Islet of Langerhans (tissue), 1 donor: ENCODE measurements at regions not wholly inside any gene's neighbourhood (a gene's known extent, or its start where the extent isn't known, plus 50 kb on each side); places are given as distances from the start of the nearest gene placed in this dataset.
"Not testable (repeated sequence)": the region's sequence is repeated elsewhere in the genome, so short reads cannot be mapped to it uniquely, and the experiment has no call there.

Experiments used
- FAIRE-seq: peaks from one replicate; lab custom pipeline; 2011; peaks lifted over from hg19 to GRCh38; lab: Jason Lieb, UNC

DNA sequence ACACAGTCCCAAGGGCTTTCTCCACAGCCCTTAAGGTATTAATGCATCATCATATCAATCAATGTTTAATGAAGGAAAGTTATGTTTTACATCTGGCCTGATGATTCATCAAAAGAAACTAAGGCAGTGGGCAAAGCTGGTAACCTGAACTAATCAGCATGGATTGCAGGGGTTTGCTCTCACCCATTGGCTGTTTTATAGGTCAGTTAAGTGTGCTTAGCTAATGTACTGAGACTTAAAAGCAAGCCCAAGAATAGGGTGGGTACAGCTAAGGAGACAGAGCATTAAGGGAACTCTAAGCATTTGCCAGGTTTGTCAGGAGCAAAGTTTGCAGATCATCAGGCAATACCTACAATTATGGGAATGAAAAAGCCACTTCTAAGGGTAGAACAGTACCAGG, 1247.6 kb downstream of the CDH8 start:
- FAIRE-seq, result no peak

DNA sequence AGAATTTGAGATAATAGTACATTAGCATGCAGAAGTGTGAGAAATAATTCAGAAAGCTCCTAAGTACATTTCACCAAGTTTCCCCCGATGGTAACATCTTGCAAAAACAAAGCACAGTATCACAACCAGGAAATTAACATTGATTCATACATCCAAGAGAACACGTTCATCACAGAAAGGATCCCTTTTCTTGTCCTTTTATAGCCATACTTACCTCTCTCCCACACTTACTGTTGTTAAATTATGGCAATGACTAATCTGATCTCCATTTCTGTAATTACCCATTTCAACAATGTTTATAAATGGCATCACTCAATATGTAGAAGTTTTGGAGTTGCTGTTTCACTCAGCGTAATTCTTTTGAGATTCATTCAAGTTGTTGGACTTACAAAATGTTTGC, 1260.0 kb downstream of the CDH8 start:
- no peak for FAIRE-seq

DNA sequence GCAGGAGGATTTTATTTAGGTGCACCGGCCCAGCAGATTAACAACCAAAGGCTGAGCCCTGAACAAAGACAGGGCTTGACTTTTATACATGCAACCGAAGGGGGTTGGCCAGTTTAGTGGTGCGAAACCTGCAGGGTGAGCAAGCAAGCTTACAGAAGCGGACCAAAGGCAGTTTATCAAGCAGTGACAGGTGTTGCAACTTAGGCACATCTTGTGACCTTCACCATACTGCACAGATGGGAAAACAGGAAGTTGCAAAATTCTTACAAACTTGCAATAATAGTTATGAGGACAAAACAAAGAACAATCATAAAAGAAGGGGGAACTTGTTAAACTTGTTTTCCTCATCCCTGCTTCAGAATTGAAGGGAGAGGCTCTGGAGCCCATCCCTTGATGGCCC, 1265.1 kb downstream of the CDH8 start:
- no peak for FAIRE-seq

DNA sequence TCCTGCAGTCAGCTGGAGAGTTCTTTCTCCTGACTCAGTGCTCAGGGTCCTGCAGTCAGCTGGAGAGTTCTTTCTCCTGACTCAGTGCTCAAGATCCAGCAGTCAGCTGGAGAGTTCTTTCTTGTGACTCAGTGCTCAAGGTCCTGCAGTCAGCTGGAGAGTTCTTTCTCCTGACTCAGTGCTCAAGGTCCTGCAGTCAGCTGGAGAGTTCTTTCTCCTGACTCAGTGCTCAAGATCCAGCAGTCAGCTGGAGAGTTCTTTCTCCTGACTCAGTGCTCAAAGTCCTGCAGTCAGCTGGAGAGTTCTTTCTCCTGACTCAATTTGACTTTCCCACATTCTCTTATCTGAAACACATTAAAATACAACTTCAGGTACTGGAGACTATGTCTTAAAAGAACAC, 1265.9 kb downstream of the CDH8 start:
- FAIRE-seq, result not testable (repeated sequence)

DNA sequence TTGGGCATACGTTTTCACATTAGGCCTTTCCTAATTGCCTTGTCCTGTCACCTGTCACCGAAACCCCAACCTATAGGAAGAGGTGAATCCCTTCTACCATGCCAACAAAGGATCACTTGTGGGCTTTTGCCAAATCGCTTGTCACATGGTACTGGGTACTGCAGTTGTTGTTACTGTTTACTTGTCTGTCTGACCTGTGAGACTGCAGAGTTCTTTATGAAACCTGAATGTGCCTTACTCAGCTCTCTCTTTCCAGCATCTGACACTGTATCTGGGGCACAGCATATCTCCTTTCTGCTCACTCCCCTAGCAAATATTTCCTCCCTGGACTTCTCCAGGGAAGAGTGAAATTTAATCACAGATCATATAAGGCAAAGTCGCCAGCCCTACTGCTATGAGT, 1272.4 kb downstream of the CDH8 start:
- FAIRE-seq, result no peak

DNA sequence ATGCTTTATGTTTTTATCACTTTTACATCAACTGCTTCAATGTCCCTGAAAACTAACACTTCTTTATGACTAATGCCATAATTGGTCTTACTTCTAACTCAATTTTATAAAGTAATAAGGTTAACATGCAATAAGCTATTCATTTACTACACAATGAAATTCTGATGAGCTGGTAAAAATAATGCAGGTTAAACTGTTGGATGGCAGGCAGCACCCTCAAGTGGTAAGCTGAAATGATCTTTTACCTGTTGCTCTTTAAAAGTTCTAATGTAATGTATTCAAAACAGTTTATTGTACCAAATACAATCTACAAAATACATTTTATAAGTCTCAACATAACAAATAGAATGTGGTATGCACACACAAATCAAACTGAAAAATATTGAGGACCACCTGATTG, 1280.3 kb downstream of the CDH8 start:
- FAIRE-seq, result no peak

DNA sequence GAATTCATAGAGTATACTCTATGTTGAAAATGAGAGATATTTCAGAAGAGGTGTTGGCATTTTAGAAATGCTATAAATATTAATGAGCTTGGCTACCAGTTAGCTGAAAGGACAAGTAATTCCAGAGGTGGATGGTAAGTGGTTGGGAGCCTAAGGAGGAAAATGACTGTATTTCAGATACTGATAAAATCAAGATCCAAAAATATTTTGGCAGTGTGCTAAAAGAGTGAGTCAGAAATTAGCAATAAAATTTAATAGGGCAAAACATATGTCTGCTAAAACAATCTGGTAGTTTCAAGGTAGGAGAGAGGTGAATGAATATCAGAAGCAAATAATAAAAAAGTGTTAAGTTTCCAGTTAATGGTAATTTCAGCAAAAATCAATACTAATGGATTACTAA, 1287.9 kb downstream of the CDH8 start:
- no peak for FAIRE-seq

DNA sequence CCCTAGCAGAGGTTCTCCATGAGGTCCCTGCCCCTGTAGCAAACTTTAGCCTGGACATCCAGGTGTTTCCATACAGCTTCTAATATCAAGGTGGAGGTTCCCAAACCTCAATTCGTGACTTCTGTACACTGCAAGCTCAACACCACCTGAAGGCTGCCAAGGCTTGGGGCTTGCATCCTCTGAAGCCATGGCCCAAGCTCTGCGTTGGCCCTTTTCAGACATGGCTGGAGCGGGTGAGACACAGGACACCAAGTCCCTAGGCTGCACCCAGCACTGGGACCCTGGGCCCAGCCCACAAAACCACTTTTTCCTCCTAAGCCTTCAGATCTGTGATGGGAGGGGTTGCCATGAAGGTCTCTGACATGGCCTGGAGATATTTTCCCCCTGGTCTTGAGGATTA, 1292.0 kb downstream of the CDH8 start:
- no peak for FAIRE-seq

DNA sequence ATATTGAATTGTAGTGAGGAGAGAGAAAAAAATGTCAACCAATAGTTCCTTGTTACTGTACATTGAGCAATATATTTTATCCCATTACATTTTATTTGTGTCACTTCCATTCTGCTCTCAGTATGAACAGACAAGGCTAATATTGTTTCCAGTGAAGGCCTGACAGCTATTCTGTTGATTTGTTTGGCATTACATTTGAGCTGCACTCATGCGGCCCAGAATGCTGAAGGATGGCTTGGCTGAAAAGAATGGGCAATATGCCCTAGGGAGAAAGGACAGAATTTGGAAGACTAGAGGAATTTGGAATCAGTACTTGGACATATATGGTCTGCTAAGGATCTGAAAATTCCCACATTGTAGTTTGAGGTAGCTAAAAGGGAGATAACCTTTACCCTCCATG, 1294.4 kb downstream of the CDH8 start:
- FAIRE-seq, result no peak

DNA sequence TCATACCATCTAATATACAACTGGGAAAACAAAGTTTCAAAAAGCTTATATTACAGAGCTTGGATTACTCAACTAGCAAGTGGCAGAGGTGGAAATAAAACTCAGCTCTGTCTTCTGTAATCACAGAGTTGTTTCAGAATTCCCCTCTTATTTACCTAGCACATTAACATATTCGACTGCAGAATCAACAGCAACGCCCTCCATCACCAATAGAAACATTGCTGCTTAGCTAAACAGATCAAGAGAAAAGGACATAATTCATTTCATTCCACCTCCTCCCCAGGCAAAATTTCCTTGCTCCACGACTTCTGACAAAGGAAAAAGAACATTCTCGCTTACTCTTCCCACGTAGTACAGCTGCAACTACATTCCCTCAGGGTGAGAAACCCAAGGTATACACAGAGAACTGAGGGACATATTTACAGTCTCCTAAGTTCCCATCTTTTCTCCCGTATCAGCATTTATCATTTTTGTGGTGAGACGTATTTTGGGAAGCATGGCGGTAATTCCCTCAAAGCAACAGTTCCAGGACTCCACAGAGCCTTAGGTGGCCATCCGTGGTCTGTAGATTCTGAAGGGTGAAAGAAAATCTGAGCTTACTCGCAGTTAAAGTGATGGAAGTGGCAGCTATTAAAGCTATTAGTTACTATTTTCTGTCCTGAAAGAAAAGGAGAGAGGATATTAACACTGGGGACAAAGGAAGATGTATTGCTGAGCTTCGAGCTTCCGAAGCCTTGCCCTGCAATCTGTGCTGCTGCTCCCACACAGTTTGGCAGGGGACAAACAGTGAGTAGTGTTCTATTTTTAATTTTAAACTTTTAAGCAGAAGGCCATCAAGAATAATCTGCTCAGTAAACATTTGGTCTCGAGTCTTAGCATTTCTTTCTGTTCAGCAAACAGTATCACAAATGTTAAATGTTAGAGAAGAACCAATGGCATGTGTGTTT, 1296.2 kb downstream of the CDH8 start:
- FAIRE-seq, result no peak

DNA sequence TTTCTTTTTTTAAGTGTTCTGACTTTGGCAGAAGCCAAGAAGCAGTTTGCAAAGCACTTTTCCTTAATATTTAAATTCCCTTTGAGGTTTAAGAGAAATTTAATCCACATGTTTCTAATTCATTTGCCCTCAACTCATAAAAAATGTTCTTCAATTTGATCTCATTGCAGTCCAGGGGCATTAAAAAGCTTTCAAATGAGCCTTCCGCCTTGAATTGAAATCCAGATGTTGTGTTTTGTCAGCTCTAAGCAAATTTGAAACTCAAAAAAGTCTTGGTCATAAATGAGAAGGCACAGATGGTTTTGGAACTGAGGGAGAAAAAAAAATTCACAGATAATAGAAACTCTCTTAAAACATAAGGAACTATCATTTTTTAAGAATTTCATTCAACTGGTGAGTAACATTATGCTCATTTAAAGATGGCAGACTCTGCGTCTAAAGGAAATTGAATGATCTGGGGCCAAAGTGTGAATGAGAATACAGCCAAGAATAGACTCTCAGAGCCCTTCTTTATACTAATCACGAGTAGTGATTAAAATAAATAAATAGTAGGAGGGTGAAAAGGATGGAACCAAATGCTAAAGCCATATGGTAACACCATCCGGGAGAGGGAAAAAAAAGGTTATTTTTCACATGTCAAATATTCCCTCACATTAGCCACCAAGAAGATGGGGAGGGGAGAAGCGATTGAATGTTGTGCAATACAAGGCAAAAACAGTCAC, 1304.7 kb downstream of the CDH8 start:
- no peak for FAIRE-seq

DNA sequence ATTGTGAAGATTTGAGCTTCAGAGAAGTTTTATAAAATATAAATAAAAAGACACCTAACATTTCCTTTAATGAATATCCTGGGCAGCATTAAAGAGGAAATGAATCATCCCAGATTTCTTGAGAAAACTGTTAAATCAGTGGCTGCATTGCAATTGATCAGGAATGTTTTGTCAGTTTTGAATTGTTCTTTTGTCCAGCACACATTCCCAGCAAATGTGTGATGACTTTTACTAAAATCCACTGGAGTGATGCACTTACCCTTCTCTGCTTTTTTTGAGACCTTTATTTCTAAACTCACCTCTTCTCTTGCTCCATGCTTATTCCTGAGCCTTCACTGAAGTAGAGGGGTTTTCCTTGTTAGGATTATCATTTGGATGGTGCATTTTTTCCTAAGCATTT, 1307.2 kb downstream of the CDH8 start:
- FAIRE-seq, result no peak

DNA sequence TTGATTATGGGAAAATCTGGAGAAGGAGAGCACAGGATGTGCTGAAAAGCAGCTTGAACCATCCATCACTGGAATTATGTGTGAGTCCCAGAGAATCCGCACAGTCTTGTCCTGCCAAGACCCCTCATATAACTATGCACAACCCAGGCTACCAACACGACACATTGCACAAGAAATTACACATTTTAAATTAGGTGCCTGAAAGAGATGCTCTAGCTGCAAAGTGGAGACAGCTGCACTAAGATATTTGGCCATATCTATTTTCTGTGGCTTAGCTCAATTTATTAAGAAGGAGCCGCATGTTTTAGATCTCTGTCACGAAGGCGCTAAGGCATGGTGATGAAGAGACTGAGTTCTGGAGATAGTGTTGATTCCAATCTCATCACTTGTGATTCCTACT, 1308.4 kb downstream of the CDH8 start:
- FAIRE-seq, result no peak

DNA sequence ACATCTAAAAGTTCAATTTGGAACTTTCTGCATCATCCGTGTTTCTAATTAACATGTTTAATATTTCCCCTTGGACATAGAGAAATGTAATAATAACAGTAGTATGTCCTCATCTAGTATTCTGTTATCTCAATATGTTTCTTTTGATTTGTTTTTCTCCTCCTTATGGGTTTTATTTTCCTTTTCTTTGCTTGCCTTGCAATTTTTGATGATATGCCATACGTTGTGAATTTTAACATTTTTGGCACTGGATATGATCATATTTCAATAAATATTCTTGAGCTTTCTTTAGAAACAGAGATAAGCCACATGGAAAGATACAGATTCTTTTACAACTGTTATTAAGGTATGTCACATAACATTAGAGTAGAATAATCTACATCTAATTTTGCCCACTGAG, 1316.2 kb downstream of the CDH8 start:
- FAIRE-seq, result no peak

DNA sequence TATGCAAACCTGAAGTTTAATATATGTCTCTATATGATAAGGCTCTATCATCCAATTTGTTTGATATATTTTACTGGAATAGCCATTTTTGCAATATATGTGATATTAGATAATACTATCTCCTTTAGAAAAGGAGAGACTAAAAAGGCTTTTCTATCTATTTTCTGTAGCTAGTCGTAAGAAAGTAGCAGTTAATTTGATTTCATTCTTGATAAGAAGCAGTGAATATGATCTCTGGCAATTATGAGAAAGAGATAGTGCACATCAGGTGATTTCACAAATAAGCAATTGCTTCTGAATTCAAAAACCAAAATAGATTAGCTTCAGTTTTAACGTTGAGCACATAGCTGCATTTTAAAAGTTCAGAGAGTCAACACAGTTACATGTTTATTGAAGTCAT, 1318.4 kb downstream of the CDH8 start:
- FAIRE-seq, result no peak

DNA sequence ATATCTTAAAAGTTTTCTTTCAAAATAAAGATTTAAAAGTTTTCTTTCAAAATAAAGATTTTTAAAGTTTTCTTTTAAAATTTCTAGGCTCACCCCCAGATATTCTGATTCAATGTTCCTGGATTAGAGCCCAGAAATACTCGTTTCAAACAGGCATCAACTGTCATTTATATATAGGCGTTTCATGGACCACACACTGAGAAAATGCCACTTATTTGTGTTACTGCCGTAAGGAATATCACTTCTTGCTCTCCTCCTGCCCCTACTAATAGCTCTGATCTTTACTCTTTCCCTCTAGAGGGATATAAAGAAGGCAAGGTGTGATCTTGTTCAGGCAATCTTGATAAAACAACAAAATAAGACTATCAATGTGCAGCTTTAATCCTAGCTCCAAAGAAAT, 1324.1 kb downstream of the CDH8 start:
- no peak for FAIRE-seq

DNA sequence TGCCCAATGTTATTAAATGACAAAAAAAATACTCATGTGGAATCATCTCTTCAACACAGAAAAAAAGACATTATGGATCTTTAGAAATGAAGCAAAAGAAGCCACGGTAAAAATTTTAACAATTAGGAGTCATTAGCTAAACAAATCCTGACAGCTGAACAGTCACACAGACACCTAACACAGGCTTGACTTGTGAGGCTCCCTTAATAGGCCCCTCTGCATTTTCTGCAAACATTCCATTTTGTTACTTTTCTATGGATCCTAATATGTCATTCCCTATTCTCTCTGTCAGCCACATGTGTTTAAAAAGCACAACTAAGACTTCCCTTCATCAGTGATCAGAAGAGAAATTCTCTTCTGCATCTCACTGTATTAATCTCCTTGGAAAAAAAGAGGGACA, 1331.5 kb downstream of the CDH8 start:
- no peak for FAIRE-seq

DNA sequence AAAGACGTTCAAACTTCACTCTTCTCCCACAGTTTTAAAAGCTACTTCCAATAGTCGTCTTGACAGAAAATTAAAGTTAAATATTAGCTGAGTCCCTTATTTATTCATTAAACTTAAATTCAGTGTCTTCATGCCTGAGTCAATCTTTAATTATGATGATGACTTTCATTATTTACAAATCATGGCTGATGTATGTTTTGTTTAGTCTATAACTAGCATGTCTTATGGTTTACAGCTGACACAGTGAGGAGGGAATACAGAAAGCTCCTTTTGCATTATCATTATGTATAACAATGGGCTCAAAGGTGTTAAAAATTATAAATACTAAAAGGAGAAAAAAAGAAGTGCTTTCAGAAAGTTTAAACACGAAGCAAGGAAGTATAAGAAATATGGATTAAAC, 1333.1 kb downstream of the CDH8 start:
- no peak for FAIRE-seq

DNA sequence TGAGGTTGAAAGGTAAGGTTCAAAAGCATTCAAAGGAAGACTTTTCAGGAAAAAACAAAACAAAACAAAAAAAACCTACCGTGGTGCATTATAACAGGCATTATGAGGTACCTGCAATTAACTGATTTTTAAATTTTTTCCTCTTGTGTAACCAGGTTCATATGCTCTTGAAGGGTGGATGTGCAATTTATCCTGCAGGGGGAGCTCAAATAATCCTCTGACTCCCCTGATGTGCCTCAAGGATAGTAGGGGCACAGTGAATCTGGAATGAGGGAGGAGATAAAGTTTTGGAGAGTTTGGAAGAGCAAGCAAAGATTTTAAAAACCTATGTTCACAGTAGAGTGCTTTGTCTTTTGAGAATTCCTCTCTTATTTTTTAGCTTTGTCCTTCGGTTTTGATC, 1349.4 kb downstream of the CDH8 start:
- no peak for FAIRE-seq

DNA sequence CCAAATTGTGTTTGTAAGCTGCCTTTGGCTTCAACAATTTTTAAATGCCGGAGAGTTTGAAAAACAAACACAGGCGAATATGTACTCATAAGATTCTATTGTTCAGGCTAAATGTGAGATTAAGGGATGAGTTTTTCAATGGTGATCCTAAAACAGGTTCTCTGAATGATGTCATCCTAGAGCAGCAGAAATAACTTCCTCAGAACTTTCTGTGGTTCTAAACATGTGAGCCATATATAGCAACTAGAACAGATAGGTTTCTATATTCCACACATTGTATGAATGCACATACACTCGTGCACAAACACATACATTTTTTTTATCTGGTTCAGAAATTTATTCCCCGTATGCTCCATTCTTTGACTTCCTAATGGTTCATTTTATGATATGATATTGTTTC, 1352.2 kb downstream of the CDH8 start:
- FAIRE-seq, result no peak

DNA sequence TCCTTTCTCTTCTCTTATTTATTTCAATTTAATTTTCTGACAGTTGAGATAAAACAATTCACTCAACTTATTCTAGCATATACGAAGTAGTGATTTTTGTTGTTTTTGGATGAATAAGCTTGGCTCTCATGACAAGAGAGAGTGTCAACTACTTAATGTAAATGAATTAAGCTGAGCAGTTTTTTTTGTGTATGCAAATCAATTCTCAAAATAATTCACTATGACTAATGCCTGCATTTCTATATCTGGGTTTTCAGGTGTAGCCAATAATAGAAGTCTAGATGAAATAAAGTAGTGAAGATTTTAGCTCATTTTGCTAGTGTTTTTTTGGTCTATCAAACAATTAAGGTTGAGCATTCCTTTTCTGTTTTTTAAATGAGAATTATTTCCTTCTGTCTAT, 1354.0 kb downstream of the CDH8 start:
- no peak for FAIRE-seq

DNA sequence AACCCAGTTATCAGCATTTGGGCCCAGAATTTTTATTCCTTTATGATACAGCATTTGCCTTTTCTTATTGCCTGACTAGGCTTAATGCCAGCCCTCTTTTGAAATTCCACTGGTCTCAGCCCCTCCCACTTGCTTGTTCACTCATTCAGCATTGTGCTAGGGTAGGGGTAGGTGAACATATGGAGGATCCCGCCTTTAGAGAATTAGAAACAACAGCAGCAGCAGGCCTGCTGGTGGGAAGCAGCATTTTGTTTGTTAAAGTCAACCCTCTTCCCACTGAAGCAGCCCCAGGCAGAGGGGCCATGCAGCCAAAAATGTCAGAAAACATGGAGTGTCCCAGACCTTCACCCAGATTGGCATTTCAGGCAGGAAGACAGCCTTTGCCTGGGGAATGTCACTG, 1355.2 kb downstream of the CDH8 start:
- no peak for FAIRE-seq

DNA sequence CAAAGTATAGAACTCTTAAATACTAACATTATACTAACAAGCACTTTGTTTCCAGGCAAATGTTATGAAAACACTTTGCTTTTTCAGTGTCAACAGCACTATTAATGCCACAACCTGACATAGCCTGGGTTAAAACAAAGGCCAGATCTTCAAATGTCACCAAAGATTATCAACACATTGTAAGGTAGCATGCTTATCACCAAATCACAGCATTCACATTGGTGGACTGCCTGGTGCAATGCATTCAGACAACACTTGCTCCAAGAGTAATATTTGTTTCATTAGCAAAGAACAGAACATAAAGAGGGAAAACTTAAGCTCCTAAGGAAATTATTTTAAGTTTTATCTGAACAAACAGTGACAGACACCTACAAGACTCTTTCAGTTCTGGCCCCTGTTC, 1361.2 kb downstream of the CDH8 start:
- FAIRE-seq, result no peak

DNA sequence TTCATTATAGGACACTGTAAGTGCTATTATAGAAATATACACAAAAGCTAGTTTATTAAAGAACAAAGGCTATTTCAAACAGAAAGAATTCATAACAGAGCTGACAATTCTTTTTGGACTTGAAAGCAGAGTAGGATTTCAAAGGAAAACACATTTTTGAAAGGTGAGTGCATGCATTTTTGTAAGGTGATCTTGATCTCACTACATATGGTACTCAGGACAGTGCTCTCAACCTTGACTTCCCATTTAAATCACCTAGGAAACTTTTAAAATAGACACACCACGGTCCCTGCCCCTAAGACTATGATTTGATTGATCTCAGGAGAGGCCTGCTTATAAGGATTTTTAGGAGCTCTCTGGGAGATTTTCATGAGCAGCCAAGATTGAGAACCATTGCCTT, 1362.0 kb downstream of the CDH8 start:
- no peak for FAIRE-seq
